ENCODE measurements at regions not wholly inside any gene's neighbourhood (a gene's known extent, or its start where the extent isn't known, plus 50 kb on each side); places are given as distances from the start of the nearest gene placed in this dataset.

DNA sequence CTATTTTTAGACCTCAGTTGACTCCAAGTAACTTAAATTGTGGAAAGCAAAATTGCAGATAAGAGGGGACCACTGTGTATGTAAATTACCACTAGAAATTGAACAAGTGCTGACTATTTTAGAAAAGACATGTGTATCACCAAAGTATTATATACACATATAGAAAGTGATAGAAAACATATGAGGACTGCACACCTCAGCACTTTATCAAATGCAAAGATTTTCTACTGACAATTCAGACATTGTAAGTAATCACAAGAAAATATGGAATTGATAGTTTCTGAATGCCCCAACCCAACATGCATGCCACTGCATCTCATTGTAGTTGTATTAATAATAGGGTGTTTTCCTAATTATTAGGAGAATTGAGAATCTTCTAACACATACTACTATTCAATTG is 536.5 kb downstream of the CDH11 start:
- TF ChIP-seq CTCF (IDR thresholded peaks at IDR 0.05; ENCODE audit: low read depth, low read length, poor library complexity, severe bottlenecking) = no peak
- no peak for TF ChIP-seq EZH2phosphoT487 (IDR thresholded peaks at IDR 0.05; ENCODE audit: borderline replicate concordance, low read length)

Data from DOHH2 (cell line).